ENCODE measurements at regions not wholly inside any gene's neighbourhood (a gene's known extent, or its start where the extent isn't known, plus 50 kb on each side); places are given as distances from the start of the nearest gene placed in this dataset.
"Not testable (repeated sequence)": the region's sequence is repeated elsewhere in the genome, so short reads cannot be mapped to it uniquely, and the experiment has no call there.

DNA sequence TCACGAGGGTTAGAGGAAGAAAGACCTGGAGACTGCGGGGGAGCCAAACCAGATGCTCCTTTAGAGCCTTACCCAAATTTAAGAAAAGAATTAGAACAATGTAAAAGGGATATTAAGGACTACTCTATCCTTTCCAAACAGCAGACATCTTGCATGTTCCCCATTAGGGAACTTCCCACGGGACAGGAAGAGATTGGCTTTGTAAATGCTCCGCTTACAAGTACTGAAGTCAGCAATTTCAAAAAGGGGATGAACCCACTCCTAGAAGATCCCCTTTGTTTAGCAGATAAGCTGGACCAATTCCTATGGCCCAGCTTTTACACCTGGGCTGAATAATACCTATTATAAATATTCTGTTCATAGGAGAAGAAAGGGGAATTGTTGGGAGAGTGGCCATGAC, 74.2 kb downstream of the APOBEC1 start:
- no peak overlapping the region for H3K27ac ChIP-seq
- no peak for DNase-seq (ENCODE audit: low spot score in 2 of 2)
- H3K9me3 ChIP-seq = peaks cover 0 to 6% (median 0%) of the 10 kb centered on the region in 4 donors
- H3K27me3 ChIP-seq = no peaks in the 10 kb centered on the region
- 79 to 84% methylated on average over 4 of the region's 4 CpGs for WGBS, 2 donors
- H3K4me1 ChIP-seq = no peaks in the 10 kb centered on the region
- no peaks in the 10 kb centered on the region for H3K36me3 ChIP-seq
- TF ChIP-seq POLR2A (IDR thresholded peaks at IDR 0.05) = no peak
- no peak for TF ChIP-seq EP300 (IDR thresholded peaks at IDR 0.05)
- TF ChIP-seq, protein P1, sequence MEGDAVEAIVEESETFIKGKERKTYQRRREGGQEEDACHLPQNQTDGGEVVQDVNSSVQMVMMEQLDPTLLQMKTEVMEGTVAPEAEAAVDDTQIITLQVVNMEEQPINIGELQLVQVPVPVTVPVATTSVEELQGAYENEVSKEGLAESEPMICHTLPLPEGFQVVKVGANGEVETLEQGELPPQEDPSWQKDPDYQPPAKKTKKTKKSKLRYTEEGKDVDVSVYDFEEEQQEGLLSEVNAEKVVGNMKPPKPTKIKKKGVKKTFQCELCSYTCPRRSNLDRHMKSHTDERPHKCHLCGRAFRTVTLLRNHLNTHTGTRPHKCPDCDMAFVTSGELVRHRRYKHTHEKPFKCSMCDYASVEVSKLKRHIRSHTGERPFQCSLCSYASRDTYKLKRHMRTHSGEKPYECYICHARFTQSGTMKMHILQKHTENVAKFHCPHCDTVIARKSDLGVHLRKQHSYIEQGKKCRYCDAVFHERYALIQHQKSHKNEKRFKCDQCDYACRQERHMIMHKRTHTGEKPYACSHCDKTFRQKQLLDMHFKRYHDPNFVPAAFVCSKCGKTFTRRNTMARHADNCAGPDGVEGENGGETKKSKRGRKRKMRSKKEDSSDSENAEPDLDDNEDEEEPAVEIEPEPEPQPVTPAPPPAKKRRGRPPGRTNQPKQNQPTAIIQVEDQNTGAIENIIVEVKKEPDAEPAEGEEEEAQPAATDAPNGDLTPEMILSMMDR (IDR thresholded peaks at IDR 0.05) = no peak
- H3K4me3 ChIP-seq = no peak overlapping the region

DNA sequence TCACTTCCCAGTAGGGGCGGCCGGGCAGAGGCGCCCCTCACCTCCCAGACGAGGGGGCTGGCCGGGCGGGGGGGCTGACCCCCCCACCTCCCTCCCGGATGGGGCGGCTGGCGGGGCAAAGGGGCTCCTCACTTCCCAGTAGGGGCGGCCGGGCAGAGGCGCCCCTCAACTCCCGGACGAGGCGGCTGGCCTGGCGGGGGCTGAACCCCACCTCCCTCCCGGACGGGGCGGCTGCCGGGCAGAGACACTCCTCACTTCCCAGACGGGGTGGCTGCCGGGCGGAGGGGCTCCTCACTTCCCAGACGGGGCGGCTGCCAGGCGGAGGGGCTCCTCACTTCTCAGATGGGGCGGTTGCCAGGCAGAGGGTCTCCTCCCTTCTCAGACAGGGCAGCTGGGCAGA, 75.6 kb downstream of the APOBEC1 start:
- not testable (repeated sequence) for H3K4me3 ChIP-seq; H3K4me1 ChIP-seq; H3K9me3 ChIP-seq; H3K27ac ChIP-seq; H3K27me3 ChIP-seq; H3K36me3 ChIP-seq; DNase-seq (ENCODE audit: low spot score in 2 of 2)
- 100% methylated on average over 3 of the region's 27 CpGs; no CpG with 5 or more reads in 1 of the 2 donors for WGBS, 2 donors

DNA sequence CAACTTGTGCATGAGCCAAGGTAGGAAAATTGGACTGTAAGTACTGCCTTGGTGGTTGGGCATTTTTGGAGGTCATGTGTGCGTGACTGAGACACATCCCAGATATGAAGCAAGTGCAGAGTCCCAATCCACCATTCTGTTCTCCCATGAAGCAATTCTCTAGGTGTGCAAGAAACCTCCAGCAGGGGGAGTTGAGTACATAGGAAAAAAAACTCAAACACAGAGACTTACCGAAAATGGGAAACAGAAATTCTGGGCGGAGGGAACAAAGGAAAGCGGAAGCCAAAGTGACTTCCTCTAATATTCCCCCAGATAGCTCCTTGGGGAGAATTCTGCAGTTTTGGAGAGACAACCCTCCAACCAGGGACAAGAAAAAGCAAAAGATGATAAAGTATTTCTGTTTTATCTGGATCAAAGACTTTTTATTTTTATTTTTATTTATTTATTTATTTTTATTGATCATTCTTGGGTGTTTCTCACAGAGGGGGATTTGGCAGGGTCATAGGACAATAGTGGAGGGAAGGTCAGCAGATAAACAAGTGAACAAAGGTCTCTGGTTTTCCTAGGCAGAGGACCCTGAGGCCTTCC, 76.9 kb downstream of the APOBEC1 start:
- H3K27ac ChIP-seq, H3K27me3 ChIP-seq, H3K9me3 ChIP-seq, H3K4me3 ChIP-seq, H3K36me3 ChIP-seq, H3K4me1 ChIP-seq: not testable (repeated sequence)
- WGBS, 2 donors = 38 to 50% methylated on average over 4 of the region's 4 CpGs
- TF ChIP-seq EP300 (IDR thresholded peaks at IDR 0.05) = peak in 1 of 2 donors; percentile 31
- TF ChIP-seq, protein P1 (IDR thresholded peaks at IDR 0.05) = peak; percentile 18 to 58 (median 34)
- DNase-seq (ENCODE audit: low spot score in 2 of 2) = peak; percentile 22 to 86

DNA sequence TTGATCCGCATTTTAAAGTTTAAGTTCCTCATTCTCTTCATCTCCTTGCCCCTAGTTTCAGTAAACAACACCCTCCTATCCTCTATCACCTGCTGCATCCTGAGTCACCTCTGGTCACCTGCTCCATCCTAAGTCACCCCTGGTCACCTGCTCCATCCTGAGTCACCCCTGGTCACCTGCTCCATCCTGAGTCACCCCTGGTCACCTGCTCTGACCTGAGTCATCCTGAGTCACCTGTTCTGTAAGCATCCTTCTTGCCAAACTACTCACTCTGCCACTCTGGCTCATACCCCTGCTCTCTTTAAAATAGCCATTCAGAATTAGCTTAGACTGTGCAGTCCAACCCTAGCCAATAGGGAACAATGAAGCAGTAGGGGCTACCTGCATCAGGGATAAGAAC, 80.6 kb upstream of the CD163 start:
- H3K27ac ChIP-seq; H3K4me3 ChIP-seq; H3K27me3 ChIP-seq; H3K4me1 ChIP-seq; DNase-seq (ENCODE audit: low spot score in 2 of 2); H3K9me3 ChIP-seq; H3K36me3 ChIP-seq: not testable (repeated sequence)
- WGBS, 2 donors = 88 to 89% methylated on average over 1 of the region's 1 CpG

DNA sequence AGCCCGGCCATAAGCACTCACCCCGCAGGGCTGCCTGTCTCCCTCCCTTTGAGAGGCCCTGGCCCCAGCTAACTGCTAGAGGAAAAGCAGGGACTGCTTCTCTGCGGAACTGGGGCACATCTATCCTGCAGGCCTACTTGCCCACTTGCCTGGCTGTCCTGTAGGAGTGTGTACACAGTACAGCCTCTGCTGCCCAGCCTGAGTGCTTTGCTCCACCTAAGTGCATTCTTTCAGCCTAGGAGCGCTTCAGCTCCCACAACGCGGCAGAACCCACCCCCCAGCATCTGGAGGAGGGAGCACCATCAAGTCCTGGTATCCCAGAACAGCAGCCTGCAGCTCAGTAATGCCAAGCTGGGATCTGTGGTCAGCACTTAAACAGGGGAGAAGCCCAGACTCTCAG, 79.9 kb upstream of the CD163 start:
- 71 to 83% methylated on average over 6 of the region's 6 CpGs for WGBS, 2 donors
- DNase-seq (ENCODE audit: low spot score in 2 of 2) = no peak
- H3K36me3 ChIP-seq = no peaks in the 10 kb centered on the region

DNA sequence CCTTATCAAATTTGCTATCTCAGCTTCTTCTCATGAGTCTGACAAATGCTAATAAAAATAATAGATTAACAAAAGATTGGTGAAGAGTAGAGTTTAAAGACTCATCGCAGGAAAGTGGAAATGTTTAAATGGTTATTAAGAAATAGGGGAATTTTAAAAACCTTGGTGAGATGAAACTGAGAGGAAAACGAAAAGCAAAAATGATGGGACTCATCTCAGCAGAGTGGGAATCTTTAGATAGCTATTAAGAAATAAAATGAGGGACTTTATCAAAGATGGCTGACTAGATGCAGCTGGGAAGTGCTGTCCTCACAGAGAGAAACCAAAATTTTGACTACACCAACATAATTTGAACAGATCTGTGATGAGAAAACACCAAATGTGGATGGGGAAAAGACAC, 79.2 kb upstream of the CD163 start:
- H3K27me3 ChIP-seq = no peaks in the 10 kb centered on the region
- DNase-seq (ENCODE audit: low spot score in 2 of 2) = no peak
- no peak for TF ChIP-seq EP300 (IDR thresholded peaks at IDR 0.05)
- TF ChIP-seq, protein P1 (IDR thresholded peaks at IDR 0.05) = no peak
- TF ChIP-seq POLR2A (IDR thresholded peaks at IDR 0.05) = no peak
- no peaks in the 10 kb centered on the region for H3K4me1 ChIP-seq
- H3K36me3 ChIP-seq = no peaks in the 10 kb centered on the region
- no peak overlapping the region for H3K27ac ChIP-seq
- H3K4me3 ChIP-seq = no peak overlapping the region
- peaks cover 0 to 14% (median 0%) of the 10 kb centered on the region in 4 donors for H3K9me3 ChIP-seq
- WGBS, 2 donors = 82 to 85% methylated on average over 2 of the region's 2 CpGs

More for the DNA sequence above, 79.9 kb upstream of the CD163 start:
- Histone ChIP-seq H3K9me3 (peaks cover 0 to 13% (median 0%) of the 10 kb centered on the region in 4 donors), H3K27me3 (no peaks in the 10 kb centered on the region), H3K4me1 (no peaks in the 10 kb centered on the region), H3K4me3 (no peak overlapping the region), H3K27ac (no peak overlapping the region)
- TF ChIP-seq POLR2A (IDR thresholded peaks at IDR 0.05) = no peak
- TF ChIP-seq, protein P1 (IDR thresholded peaks at IDR 0.05) = no peak
- TF ChIP-seq EP300 (IDR thresholded peaks at IDR 0.05) = no peak

Measured in tibial nerve (tissue), 4 donors.